NCI-H748 (cell line): ENCODE measurements at regions not wholly inside any gene's neighbourhood (a gene's known extent, or its start where the extent isn't known, plus 50 kb on each side); places are given as distances from the start of the nearest gene placed in this dataset.
A peak's percentile ranks its signal among the peaks of the same experiment; 100 is the strongest.

ENCODE experiments used
- DNase-seq: peaks from one replicate; lab custom pipeline; 2025; ENCODE audit not compliant: unreplicated experiment; lab: John Stamatoyannopoulos, UW

GRCh38 chrX:16440446-16440845 lies 209.5 kb upstream of the S100G start:
- DNase-seq, result no peak

GRCh38 chrX:16444353-16444752 lies 205.6 kb upstream of the S100G start:
- no peak for DNase-seq

DNA sequence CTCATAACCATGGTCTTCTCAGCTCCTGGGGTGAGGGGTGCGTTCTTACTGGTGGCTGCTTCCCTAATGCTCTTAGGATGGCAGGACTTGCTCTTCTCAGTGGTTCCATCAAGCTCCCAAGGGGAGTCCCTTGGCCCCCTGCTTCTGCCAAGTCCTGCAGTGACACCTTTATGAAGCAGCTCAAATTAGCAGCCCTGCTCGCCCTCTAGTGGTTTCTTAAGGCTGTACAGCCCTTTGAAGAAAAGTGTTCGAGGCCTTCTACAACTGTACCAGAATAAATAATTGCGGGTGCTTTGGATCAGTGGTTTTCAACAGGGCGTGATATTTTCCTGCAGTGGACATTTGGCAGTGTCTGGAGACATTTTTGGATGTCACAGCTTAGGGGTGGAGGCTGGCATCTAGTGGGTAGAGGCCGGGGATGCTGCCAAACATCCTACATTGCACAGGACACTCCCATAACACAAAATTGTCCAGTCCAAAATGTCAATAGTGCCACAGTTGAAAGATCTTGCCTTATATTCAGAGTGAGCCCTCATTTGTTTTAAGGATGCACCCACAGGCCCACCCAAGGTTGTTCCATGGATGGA lies 204.7 kb upstream of the S100G start:
- peak; percentile 37 for DNase-seq

- DNase-seq, result no peak
Observed at GRCh38 chrX:16451334-16451733, 198.6 kb upstream of the S100G start.

DNA sequence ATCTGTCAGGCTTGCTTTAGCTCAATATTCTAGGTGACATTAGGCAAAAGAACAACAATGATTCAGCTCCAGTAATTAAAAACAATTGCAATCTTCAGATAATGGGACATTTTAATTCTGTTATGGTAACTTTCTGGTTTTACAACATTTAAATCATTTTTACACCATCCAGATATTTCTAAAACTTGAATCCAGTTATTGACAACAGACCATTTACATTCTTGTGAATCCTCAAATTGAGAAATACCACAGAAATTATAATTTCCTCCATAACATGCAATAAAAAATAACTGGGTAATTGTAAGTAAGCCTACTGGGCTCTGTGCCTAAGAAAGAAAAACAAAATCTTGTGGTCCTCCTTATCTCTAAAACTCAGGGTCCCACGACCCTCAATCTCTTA lies 195.0 kb upstream of the S100G start:
- DNase-seq, result no peak

- DNase-seq, result no peak
Observed at GRCh38 chrX:16457239-16457638, 192.7 kb upstream of the S100G start.

DNA sequence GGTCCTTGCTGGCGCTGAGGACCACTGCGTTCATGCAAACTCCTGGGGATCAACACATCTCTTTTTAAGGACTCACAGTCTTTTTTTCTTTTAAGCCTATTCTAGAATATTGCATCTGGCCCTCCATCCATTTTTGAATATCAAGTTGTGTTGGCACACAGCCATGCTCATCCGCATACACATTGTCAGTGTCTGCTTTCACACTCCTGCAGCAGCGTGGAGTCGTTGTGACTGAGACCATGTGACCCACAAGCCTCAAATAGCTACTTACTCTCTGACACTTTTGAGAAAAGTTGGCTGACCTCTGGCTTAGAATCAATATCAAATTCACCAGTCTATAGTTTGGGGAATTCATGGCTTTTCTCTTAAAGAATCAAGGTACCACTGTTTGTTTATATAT lies 191.8 kb upstream of the S100G start:
- peak; percentile 2 for DNase-seq

DNA sequence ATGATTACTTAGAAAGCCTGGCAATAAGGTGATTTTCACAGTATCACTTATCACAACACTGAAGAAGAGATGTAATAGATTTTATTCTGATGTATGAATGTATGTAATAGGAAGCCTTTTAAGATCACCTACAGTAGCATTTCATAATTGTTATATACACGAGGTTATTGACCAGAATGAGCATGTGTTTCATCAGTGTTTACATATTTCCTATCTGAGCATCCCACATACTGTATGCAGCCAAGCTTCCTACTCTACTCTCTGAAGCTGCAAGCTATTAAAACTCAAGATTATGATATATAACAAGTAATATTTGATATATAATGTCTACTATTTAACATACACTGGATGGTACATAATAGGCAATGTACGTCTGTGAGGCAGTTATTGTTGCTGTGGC lies 190.9 kb upstream of the S100G start:
- no peak for DNase-seq

DNA sequence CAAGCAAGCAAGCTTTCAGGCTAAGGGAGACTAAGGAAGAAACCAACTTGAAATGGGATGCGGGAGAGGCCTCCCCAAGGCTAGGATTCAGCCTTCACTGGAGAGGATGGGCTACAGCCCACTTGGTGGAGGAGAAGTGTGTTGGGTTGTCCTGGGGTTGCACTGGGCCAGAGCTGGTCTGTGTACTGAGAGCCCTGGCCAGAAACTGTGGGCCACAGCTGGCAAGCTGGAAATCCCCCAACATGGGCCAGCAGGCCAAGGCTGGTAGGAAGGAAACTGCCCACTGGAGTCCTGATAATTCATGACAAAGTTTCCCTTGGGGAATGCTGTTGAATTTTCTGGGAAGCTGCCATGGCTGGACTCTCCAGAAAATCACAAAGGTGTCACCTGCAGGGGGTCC lies 188.0 kb upstream of the S100G start:
- DNase-seq, result no peak

- no peak for DNase-seq
Observed at GRCh38 chrX:16462912-16463311, 187.0 kb upstream of the S100G start.

DNA sequence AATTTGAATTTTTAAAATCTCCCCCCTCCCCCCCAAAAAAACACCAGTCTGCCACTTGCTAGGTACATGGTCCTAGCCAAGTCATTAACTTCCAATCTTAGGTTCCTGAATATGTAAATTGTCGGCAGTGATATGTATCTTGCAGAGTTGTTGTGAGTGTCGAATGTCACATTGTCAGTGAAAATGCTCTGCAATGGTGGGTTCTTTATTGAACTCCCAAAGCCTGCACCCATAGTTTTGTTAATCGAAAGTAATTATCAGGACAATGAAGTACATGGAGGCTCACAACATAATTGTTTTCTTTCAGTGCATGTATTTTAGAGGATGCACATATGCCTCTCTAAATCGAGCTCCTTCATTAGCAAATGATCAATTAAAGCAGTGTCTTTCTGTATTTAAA lies 185.6 kb upstream of the S100G start:
- DNase-seq, result peak; percentile 7

GRCh38 chrX:16465081-16465876 lies 184.7 kb upstream of the S100G start:
- no peak for DNase-seq

- DNase-seq, result no peak
Observed at GRCh38 chrX:16466640-16467432, 183.1 kb upstream of the S100G start.

DNA sequence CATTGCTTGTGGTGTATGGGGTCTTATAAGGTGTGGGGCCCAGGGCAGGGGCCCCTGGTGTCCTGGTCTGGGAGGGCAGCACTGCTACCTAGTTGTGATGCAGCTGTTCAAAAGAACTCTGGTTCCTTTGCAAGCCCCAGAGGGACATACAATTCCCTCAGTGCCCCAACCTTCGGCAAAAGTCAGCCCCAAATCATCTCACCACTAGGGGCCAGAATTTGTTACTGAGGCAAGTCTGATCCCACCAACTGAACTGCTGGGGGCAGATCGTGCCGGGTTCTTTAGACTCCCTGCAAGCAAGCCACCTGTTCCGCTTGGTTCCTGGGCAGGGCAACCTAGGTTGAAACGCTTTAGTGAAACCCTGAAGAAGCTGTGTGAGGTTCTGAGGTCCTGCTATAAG lies 180.1 kb upstream of the S100G start:
- no peak for DNase-seq

- DNase-seq, result no peak
Observed at GRCh38 chrX:16472345-16472744, 177.6 kb upstream of the S100G start.

DNA sequence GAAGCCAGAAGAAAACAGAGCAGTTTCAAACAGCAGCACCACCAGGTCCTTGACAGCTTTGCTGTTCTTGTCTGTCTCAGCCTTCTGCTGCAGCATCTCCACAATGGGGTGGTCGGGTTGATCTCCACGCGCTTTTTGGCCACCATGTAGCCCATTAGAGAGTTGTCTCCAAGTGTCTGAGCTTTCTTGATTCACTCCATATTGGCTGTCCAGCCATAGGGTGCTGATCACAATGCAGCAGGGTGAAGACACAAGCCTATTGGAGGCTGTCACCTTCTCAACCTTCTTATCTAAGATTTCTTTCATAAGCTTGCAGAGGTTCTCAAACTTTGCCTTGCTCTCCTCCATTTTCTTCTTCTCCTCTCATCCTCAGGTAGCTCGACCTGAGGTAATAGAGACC lies 175.4 kb upstream of the S100G start:
- no peak for DNase-seq

GRCh38 chrX:16476009-16476408 lies 173.9 kb upstream of the S100G start:
- no peak for DNase-seq

GRCh38 chrX:16476692-16477091 lies 173.3 kb upstream of the S100G start:
- DNase-seq, result no peak

GRCh38 chrX:16479206-16479869 lies 170.6 kb upstream of the S100G start:
- DNase-seq, result no peak

DNA sequence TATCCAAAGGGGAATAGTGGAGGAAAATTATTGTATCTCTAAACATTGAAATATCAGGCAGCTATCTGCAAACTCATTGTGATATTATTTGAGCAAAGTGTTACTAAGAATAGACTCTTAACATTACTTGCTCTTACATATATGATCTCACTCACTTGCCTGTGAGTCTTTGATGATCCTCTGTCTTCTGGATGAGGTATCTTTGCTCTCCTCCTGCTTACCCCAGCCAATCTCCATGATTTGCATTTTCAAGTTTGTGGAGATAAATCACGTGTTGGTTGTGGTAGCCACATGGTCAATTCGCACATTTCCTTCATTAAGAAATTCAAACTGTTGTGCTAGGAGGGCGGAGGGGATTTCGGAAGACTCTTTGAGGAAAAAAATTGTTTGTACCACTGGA lies 169.9 kb upstream of the S100G start:
- no peak for DNase-seq

- DNase-seq, result no peak
Observed at GRCh38 chrX:16484338-16484737, 165.6 kb upstream of the S100G start.
